MCF 10A (cell line): ENCODE measurements at regions not wholly inside any gene's neighbourhood (a gene's known extent, or its start where the extent isn't known, plus 50 kb on each side); places are given as distances from the start of the nearest gene placed in this dataset.
A peak's percentile ranks its signal among the peaks of the same experiment; 100 is the strongest.

Experiments used
- BruUV-seq: library from RNA; stranded (reverse); fragments of 400-500 nt; replicated peaks from 2 replicates; lab custom pipeline; 2021; lab: Mats Ljungman, UMichigan
- CTCF ChIA-PET: fragments of 300-600 bp; sonication (Branson Sonifier 250); formaldehyde crosslinking; extraction: SDS; loops from one replicate; lab custom pipeline; 2021; ENCODE audit warnings: antibody characterized with exemption, inconsistent platforms; lab: Yijun Ruan, JAX
- POLR2A ChIA-PET: fragments of 300-600, 350-650 bp; sonication (Branson Sonifier 250); formaldehyde crosslinking; extraction: SDS; loops from one replicate; lab custom pipeline; 2020; ENCODE audit warnings: antibody characterized with exemption, inconsistent platforms; lab: Yijun Ruan, JAX
- DNase-seq: peaks from one replicate; pipeline ENCODE4 v3.0.0-alpha.2; 2018; ENCODE audit not compliant: unreplicated experiment
- H3K27ac Mint-ChIP-seq: one replicate; pipeline ENCODE4 v1.8.0; 2022; ENCODE audit warnings: mild to moderate bottlenecking, low read depth, mixed read lengths; ENCODE audit not compliant: unreplicated experiment
- H3K27me3 Mint-ChIP-seq: one replicate; pipeline ENCODE4 v1.8.0; 2022; ENCODE audit warnings: mixed read lengths; ENCODE audit not compliant: insufficient read depth, unreplicated experiment
- H3K36me3 Mint-ChIP-seq: one replicate; pipeline ENCODE4 v1.8.0; 2022; ENCODE audit warnings: mild to moderate bottlenecking, moderate library complexity, mixed read lengths; ENCODE audit not compliant: insufficient read depth, unreplicated experiment
- H3K4me1 Mint-ChIP-seq: one replicate; pipeline ENCODE4 v1.8.0; 2022; ENCODE audit warnings: mixed read lengths; ENCODE audit not compliant: insufficient read depth, unreplicated experiment
- H3K4me3 Mint-ChIP-seq: one replicate; pipeline ENCODE4 v1.8.0; 2022; ENCODE audit warnings: mild to moderate bottlenecking, moderate library complexity, mixed read lengths; ENCODE audit not compliant: unreplicated experiment
- H3K9me3 Mint-ChIP-seq: one replicate; pipeline ENCODE4 v1.8.0; 2022; ENCODE audit warnings: mixed read lengths; ENCODE audit not compliant: unreplicated experiment
- CTCF ChIP-seq: fragments of 200-600 bp; IDR thresholded peaks from one replicate; pipeline ENCODE4 v1.8.0; 2022; ENCODE audit warnings: antibody characterized with exemption, mild to moderate bottlenecking; ENCODE audit not compliant: unreplicated experiment
- intact Hi-C: fragments of 100-400 bp; cut with micrococcal nuclease; formaldehyde crosslinking; loops from 2 replicates; pipeline ENCODE4 v1.14.1; 2022

GRCh38 chr1:57839067-57839466 lies 415.2 kb upstream of the DAB1 start:
- no peak overlapping the region for H3K27ac Mint-ChIP-seq
- no peaks in the 10 kb centered on the region for H3K36me3 Mint-ChIP-seq
- POLR2A ChIA-PET = no interaction called here
- no peak for DNase-seq
- CTCF ChIA-PET = interaction anchor here (1.4 kb wide), 1 partner anchor 208 kb away, joined by 3 read pairs; no protein-coding TSS in a partner anchor
- peaks cover 8% of the 10 kb centered on the region for H3K4me1 Mint-ChIP-seq
- H3K4me3 Mint-ChIP-seq = no peak overlapping the region
- H3K27me3 Mint-ChIP-seq = no peaks in the 10 kb centered on the region
- BruUV-seq = no TSS peak
- peaks cover 9% of the 10 kb centered on the region for H3K9me3 Mint-ChIP-seq
- intact Hi-C loops = loop anchor here (5.0 kb wide), 1 partner anchor 198 kb away; no protein-coding TSS in a partner anchor
- TF ChIP-seq CTCF = no peak

- Mint-ChIP-seq H3K4me1 (peaks cover 10% of the 10 kb centered on the region), H3K36me3 (no peaks in the 10 kb centered on the region), H3K4me3 (no peak overlapping the region), H3K9me3 (peaks cover 9% of the 10 kb centered on the region), H3K27me3 (no peaks in the 10 kb centered on the region), H3K27ac (no peak overlapping the region)
- DNase-seq = peak; percentile 31
- ChIA-PET CTCF (interaction anchor here (0.5 to 1.3 kb wide), 5 partner anchors 10 to 353 kb away, joined by 3 to 5 read pairs (median 3); no protein-coding TSS in a partner anchor), POLR2A (no interaction called here)
- intact Hi-C loops = loop anchor here (1.0 to 5.0 kb wide), 2 partner anchors 202 to 328 kb away; no protein-coding TSS in a partner anchor
- no TSS peak for BruUV-seq
- peak; percentile 20 for TF ChIP-seq CTCF
Measured at GRCh38 chr1:57835620-57836019, 411.8 kb upstream of the DAB1 start.

GRCh38 chr1:57833296-57833695 lies 409.4 kb upstream of the DAB1 start:
- ChIA-PET POLR2A (interaction anchor here (0.6 to 0.7 kb wide), 3 partner anchors 19 to 514 kb away, joined by 3 read pairs; no protein-coding TSS in a partner anchor), CTCF (no interaction called here)
- DNase-seq = no peak
- no TSS peak for BruUV-seq
- peaks cover 9% of the 10 kb centered on the region for H3K9me3 Mint-ChIP-seq
- H3K4me1 Mint-ChIP-seq = peaks cover 10% of the 10 kb centered on the region
- intact Hi-C loops = no loop called here
- no peaks in the 10 kb centered on the region for H3K27me3 Mint-ChIP-seq
- TF ChIP-seq CTCF = no peak
- H3K27ac Mint-ChIP-seq = no peak overlapping the region
- H3K4me3 Mint-ChIP-seq = no peak overlapping the region
- no peaks in the 10 kb centered on the region for H3K36me3 Mint-ChIP-seq

GRCh38 chr1:57832612-57833011 lies 408.8 kb upstream of the DAB1 start:
- BruUV-seq = no TSS peak
- Mint-ChIP-seq H3K27ac (no peak overlapping the region), H3K9me3 (peaks cover 9% of the 10 kb centered on the region), H3K36me3 (no peaks in the 10 kb centered on the region), H3K27me3 (no peaks in the 10 kb centered on the region), H3K4me3 (no peak overlapping the region), H3K4me1 (peaks cover 10% of the 10 kb centered on the region)
- no peak for TF ChIP-seq CTCF
- no peak for DNase-seq
- intact Hi-C loops = no loop called here
- CTCF ChIA-PET = no interaction called here
- POLR2A ChIA-PET = interaction anchor here (0.6 kb wide), 1 partner anchor 212 kb away, joined by 3 read pairs; no protein-coding TSS in a partner anchor
